ENCODE measurements at regions not wholly inside any gene's neighbourhood (a gene's known extent, or its start where the extent isn't known, plus 50 kb on each side); places are given as distances from the start of the nearest gene placed in this dataset.

GRCh38 chr22:48651981-48652538 lies 1175.6 kb downstream of the BRD1 start:
- DNase-seq (ENCODE audit: low spot score): no peak

- no peak for DNase-seq (ENCODE audit: low spot score)
Observed at GRCh38 chr22:48651036-48651890, 1176.4 kb downstream of the BRD1 start.

- no peak for DNase-seq (ENCODE audit: low spot score)
Observed at GRCh38 chr22:48650323-48651035, 1177.2 kb downstream of the BRD1 start.

GRCh38 chr22:48649466-48649865 lies 1178.2 kb downstream of the BRD1 start:
- DNase-seq (ENCODE audit: low spot score): no peak

GRCh38 chr22:48649031-48649430 lies 1178.6 kb downstream of the BRD1 start:
- DNase-seq (ENCODE audit: low spot score): no peak

GRCh38 chr22:48647606-48648515 lies 1179.8 kb downstream of the BRD1 start:
- DNase-seq (ENCODE audit: low spot score): no peak

- DNase-seq (ENCODE audit: low spot score): no peak
Observed at GRCh38 chr22:48647051-48647450, 1180.6 kb downstream of the BRD1 start.

- DNase-seq (ENCODE audit: low spot score): no peak
Observed at GRCh38 chr22:48646216-48646925, 1181.3 kb downstream of the BRD1 start.

- no peak for DNase-seq (ENCODE audit: low spot score)
Observed at GRCh38 chr22:48645766-48646165, 1181.9 kb downstream of the BRD1 start.

GRCh38 chr22:48644997-48645396 lies 1182.7 kb downstream of the BRD1 start:
- DNase-seq (ENCODE audit: low spot score): no peak

- peak; percentile 8 for DNase-seq (ENCODE audit: low spot score)
Observed at GRCh38 chr22:48644108-48644507, 1183.6 kb downstream of the BRD1 start.

- DNase-seq (ENCODE audit: low spot score): no peak
Observed at GRCh38 chr22:48643066-48643731, 1184.5 kb downstream of the BRD1 start.

- no peak for DNase-seq (ENCODE audit: low spot score)
Observed at GRCh38 chr22:48642550-48642949, 1185.1 kb downstream of the BRD1 start.

- no peak for DNase-seq (ENCODE audit: low spot score)
Observed at GRCh38 chr22:48641906-48642475, 1185.7 kb downstream of the BRD1 start.

- DNase-seq (ENCODE audit: low spot score): no peak
Observed at GRCh38 chr22:48640890-48641841, 1186.5 kb downstream of the BRD1 start.

GRCh38 chr22:48639896-48640748 lies 1187.6 kb downstream of the BRD1 start:
- no peak for DNase-seq (ENCODE audit: low spot score)

- DNase-seq (ENCODE audit: low spot score): no peak
Observed at GRCh38 chr22:48639021-48639795, 1188.5 kb downstream of the BRD1 start.

Measured in umbilical cord (tissue), 1 donor.